H1 (cell line): ENCODE measurements at regions not wholly inside any gene's neighbourhood (a gene's known extent, or its start where the extent isn't known, plus 50 kb on each side); places are given as distances from the start of the nearest gene placed in this dataset.
A peak's percentile ranks its signal among the peaks of the same experiment; 100 is the strongest.

Experiments
- CEBPB ChIP-seq: IDR thresholded peaks from 2 replicates; pipeline ENCODE4 v1.6.1; 2012; ENCODE audit warnings: low read depth, low read length
- JUND ChIP-seq: IDR thresholded peaks from 2 replicates; pipeline ENCODE4 v1.6.1; 2011; ENCODE audit warnings: mild to moderate bottlenecking, improper control_type of control experiment, low read length
- POLR2AphosphoS5 ChIP-seq: IDR thresholded peaks from 2 replicates; pipeline ENCODE4 v1.6.1; 2011; ENCODE audit warnings: low read depth, low read length
- RNF2 ChIP-seq: fragments of 200-900, 300-1000 bp; sonication (generic); IDR thresholded peaks from 2 replicates; pipeline ENCODE4 v1.7.1; 2016; ENCODE audit warnings: borderline replicate concordance, low read depth, mild to moderate bottlenecking, antibody characterized with exemption, low read length; ENCODE audit not compliant: poor library complexity, severe bottlenecking; ENCODE audit errors: missing control alignments
- TCF12 ChIP-seq: IDR thresholded peaks from 2 replicates; pipeline ENCODE4 v1.6.1; 2011; ENCODE audit warnings: low read depth, mild to moderate bottlenecking, low read length
- ZNF274 ChIP-seq: IDR thresholded peaks from 2 replicates; pipeline ENCODE4 v1.7.0; 2012; ENCODE audit warnings: low read length, borderline replicate concordance; ENCODE audit errors: extremely low read depth
- TF ChIP-seq, protein P1 (sequence below): fragments of 300-600 bp; sonication (generic); IDR thresholded peaks from 2 replicates; pipeline ENCODE4 v1.7.1; 2012; ENCODE audit warnings: low read length, moderate library complexity, mild to moderate bottlenecking, inconsistent platforms; ENCODE audit not compliant: insufficient replicate concordance
- TF ChIP-seq, protein P2 (sequence below): IDR thresholded peaks from 2 replicates; pipeline ENCODE4 v1.6.1; 2012; ENCODE audit warnings: inconsistent platforms

- TF ChIP-seq, protein P1, sequence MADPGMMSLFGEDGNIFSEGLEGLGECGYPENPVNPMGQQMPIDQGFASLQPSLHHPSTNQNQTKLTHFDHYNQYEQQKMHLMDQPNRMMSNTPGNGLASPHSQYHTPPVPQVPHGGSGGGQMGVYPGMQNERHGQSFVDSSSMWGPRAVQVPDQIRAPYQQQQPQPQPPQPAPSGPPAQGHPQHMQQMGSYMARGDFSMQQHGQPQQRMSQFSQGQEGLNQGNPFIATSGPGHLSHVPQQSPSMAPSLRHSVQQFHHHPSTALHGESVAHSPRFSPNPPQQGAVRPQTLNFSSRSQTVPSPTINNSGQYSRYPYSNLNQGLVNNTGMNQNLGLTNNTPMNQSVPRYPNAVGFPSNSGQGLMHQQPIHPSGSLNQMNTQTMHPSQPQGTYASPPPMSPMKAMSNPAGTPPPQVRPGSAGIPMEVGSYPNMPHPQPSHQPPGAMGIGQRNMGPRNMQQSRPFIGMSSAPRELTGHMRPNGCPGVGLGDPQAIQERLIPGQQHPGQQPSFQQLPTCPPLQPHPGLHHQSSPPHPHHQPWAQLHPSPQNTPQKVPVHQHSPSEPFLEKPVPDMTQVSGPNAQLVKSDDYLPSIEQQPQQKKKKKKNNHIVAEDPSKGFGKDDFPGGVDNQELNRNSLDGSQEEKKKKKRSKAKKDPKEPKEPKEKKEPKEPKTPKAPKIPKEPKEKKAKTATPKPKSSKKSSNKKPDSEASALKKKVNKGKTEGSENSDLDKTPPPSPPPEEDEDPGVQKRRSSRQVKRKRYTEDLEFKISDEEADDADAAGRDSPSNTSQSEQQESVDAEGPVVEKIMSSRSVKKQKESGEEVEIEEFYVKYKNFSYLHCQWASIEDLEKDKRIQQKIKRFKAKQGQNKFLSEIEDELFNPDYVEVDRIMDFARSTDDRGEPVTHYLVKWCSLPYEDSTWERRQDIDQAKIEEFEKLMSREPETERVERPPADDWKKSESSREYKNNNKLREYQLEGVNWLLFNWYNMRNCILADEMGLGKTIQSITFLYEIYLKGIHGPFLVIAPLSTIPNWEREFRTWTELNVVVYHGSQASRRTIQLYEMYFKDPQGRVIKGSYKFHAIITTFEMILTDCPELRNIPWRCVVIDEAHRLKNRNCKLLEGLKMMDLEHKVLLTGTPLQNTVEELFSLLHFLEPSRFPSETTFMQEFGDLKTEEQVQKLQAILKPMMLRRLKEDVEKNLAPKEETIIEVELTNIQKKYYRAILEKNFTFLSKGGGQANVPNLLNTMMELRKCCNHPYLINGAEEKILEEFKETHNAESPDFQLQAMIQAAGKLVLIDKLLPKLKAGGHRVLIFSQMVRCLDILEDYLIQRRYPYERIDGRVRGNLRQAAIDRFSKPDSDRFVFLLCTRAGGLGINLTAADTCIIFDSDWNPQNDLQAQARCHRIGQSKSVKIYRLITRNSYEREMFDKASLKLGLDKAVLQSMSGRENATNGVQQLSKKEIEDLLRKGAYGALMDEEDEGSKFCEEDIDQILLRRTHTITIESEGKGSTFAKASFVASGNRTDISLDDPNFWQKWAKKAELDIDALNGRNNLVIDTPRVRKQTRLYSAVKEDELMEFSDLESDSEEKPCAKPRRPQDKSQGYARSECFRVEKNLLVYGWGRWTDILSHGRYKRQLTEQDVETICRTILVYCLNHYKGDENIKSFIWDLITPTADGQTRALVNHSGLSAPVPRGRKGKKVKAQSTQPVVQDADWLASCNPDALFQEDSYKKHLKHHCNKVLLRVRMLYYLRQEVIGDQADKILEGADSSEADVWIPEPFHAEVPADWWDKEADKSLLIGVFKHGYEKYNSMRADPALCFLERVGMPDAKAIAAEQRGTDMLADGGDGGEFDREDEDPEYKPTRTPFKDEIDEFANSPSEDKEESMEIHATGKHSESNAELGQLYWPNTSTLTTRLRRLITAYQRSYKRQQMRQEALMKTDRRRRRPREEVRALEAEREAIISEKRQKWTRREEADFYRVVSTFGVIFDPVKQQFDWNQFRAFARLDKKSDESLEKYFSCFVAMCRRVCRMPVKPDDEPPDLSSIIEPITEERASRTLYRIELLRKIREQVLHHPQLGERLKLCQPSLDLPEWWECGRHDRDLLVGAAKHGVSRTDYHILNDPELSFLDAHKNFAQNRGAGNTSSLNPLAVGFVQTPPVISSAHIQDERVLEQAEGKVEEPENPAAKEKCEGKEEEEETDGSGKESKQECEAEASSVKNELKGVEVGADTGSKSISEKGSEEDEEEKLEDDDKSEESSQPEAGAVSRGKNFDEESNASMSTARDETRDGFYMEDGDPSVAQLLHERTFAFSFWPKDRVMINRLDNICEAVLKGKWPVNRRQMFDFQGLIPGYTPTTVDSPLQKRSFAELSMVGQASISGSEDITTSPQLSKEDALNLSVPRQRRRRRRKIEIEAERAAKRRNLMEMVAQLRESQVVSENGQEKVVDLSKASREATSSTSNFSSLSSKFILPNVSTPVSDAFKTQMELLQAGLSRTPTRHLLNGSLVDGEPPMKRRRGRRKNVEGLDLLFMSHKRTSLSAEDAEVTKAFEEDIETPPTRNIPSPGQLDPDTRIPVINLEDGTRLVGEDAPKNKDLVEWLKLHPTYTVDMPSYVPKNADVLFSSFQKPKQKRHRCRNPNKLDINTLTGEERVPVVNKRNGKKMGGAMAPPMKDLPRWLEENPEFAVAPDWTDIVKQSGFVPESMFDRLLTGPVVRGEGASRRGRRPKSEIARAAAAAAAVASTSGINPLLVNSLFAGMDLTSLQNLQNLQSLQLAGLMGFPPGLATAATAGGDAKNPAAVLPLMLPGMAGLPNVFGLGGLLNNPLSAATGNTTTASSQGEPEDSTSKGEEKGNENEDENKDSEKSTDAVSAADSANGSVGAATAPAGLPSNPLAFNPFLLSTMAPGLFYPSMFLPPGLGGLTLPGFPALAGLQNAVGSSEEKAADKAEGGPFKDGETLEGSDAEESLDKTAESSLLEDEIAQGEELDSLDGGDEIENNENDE, result peak; percentile 69
- TF ChIP-seq, protein P2, sequence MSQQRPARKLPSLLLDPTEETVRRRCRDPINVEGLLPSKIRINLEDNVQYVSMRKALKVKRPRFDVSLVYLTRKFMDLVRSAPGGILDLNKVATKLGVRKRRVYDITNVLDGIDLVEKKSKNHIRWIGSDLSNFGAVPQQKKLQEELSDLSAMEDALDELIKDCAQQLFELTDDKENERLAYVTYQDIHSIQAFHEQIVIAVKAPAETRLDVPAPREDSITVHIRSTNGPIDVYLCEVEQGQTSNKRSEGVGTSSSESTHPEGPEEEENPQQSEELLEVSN, result no peak
- TF ChIP-seq CEBPB, result peak; percentile 92
- TF ChIP-seq ZNF274, result no peak
- no peak for TF ChIP-seq RNF2
- no peak for TF ChIP-seq JUND
- peak; percentile 71 for TF ChIP-seq POLR2AphosphoS5
- peak; percentile 90 for TF ChIP-seq TCF12
Measured at GRCh38 chr16:59339871-59340270, 605.8 kb upstream of the GOT2 start (continued).
